ENCODE measurements at regions not wholly inside any gene's neighbourhood (a gene's known extent, or its start where the extent isn't known, plus 50 kb on each side); places are given as distances from the start of the nearest gene placed in this dataset.

DNA sequence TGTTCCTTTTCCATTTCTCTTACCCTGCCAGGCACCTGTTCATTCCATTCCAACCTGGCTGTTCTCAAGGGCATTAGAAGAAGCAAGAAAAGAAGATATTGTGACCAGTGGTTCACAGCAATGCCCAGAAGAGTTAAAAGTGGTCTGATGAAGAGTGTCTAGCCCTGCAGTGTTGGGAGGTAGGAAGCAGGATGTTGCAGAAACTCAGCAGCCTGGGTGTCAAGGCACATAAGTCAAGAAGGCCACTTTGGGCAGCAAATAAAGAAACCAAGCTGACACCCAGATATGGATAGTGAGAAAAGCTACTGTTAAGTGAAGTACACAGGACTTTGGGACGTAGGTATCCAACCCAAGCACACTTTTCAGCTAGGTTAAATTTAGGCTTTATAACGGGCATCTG, 199.9 kb upstream of the SATB1 start:
- Histone ChIP-seq H3K4me1 (ENCODE audit: control insufficient read depth, insufficient read depth, low read length) (no peaks in the 10 kb centered on the region), H3K4me3 (ENCODE audit: low read depth, low read length) (no peak overlapping the region), H3K9me3 (ENCODE audit: control insufficient read depth, insufficient read depth, low read length) (no peaks in the 10 kb centered on the region), H3K27me3 (ENCODE audit: control insufficient read depth, insufficient read depth, low read length) (no peaks in the 10 kb centered on the region), H3K36me3 (ENCODE audit: control insufficient read depth, insufficient read depth, low read length) (no peaks in the 10 kb centered on the region), H3K27ac (ENCODE audit: low read depth, low read length) (no peak overlapping the region)
- no peak for DNase-seq (ENCODE audit: low read depth in 4 of 6, low spot score in 6 of 6)
- WGBS (ENCODE audit: insufficient coverage): no CpG with 5 or more reads among the region's 2 CpGs

GRCh38 chr3:18623220-18623619, 198.1 kb upstream of the SATB1 start:
- no peaks in the 10 kb centered on the region for H3K27me3 ChIP-seq (ENCODE audit: control insufficient read depth, insufficient read depth, low read length)
- H3K4me3 ChIP-seq (ENCODE audit: low read depth, low read length): no peak overlapping the region
- no peak for DNase-seq (ENCODE audit: low read depth in 4 of 6, low spot score in 6 of 6)
- H3K27ac ChIP-seq (ENCODE audit: low read depth, low read length): no peak overlapping the region
- H3K36me3 ChIP-seq (ENCODE audit: control insufficient read depth, insufficient read depth, low read length): no peaks in the 10 kb centered on the region
- H3K9me3 ChIP-seq (ENCODE audit: control insufficient read depth, insufficient read depth, low read length): no peaks in the 10 kb centered on the region
- WGBS (ENCODE audit: insufficient coverage): 100% methylated on average over 2 of the region's 6 CpGs
- no peaks in the 10 kb centered on the region for H3K4me1 ChIP-seq (ENCODE audit: control insufficient read depth, insufficient read depth, low read length)

- Histone ChIP-seq H3K27ac (ENCODE audit: low read depth, low read length) (no peak overlapping the region), H3K27me3 (ENCODE audit: control insufficient read depth, insufficient read depth, low read length) (no peaks in the 10 kb centered on the region), H3K4me3 (ENCODE audit: low read depth, low read length) (no peak overlapping the region), H3K36me3 (ENCODE audit: control insufficient read depth, insufficient read depth, low read length) (no peaks in the 10 kb centered on the region), H3K9me3 (ENCODE audit: control insufficient read depth, insufficient read depth, low read length) (no peaks in the 10 kb centered on the region), H3K4me1 (ENCODE audit: control insufficient read depth, insufficient read depth, low read length) (no peaks in the 10 kb centered on the region)
- no peak for DNase-seq (ENCODE audit: low read depth in 4 of 6, low spot score in 6 of 6)
These were observed 193.6 kb upstream of the SATB1 start for GRCh38 chr3:18618723-18619122.

DNA sequence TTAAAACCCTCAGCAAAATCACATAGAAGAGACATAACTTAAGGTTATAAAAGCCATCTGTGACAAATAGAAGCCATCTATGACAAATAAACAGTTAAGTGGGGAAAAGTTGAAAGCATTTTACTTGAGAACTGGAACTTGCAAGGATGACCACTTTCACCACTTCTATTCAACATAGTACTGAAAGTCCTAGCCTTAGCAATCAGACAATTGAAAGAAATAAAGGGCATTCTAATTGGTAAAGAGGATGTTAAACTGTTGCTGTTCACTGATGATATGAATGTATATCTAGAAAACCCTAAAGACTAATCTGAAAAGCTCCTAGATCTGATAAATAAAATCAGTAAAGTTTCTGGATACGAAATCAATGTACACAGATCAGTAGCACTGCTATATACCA, 186.9 kb upstream of the SATB1 start:
- Histone ChIP-seq H3K4me1 (ENCODE audit: control insufficient read depth, insufficient read depth, low read length) (no peaks in the 10 kb centered on the region), H3K27ac (ENCODE audit: low read depth, low read length) (no peak overlapping the region), H3K4me3 (ENCODE audit: low read depth, low read length) (no peak overlapping the region), H3K36me3 (ENCODE audit: control insufficient read depth, insufficient read depth, low read length) (no peaks in the 10 kb centered on the region), H3K9me3 (ENCODE audit: control insufficient read depth, insufficient read depth, low read length) (no peaks in the 10 kb centered on the region), H3K27me3 (ENCODE audit: control insufficient read depth, insufficient read depth, low read length) (no peaks in the 10 kb centered on the region)
- DNase-seq (ENCODE audit: low read depth in 4 of 6, low spot score in 6 of 6): no peak
- no CpG with 5 or more reads among the region's 1 CpG for WGBS (ENCODE audit: insufficient coverage)

DNA sequence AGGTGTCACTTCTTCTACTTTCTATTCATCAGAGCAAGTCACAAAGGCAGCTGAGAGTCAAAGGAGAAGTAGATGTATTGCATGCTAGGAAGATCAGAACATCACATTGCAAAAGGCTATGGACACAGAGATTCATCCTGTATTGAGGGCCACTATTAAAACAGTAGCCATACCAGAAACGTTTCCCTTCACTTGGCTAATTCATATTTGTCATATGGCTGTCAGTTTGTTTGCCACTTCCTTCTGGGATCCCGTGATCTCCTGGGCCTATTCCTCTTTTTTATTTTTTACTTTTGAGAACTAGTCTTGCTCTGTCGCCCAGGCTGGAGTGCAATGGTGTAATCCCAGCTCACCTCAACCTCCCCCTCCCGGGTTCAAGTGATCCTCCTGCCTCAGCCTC, 184.0 kb upstream of the SATB1 start:
- H3K4me3 ChIP-seq (ENCODE audit: low read depth, low read length): no peak overlapping the region
- no peaks in the 10 kb centered on the region for H3K4me1 ChIP-seq (ENCODE audit: control insufficient read depth, insufficient read depth, low read length)
- H3K9me3 ChIP-seq (ENCODE audit: control insufficient read depth, insufficient read depth, low read length): no peaks in the 10 kb centered on the region
- no peak overlapping the region for H3K27ac ChIP-seq (ENCODE audit: low read depth, low read length)
- no peaks in the 10 kb centered on the region for H3K27me3 ChIP-seq (ENCODE audit: control insufficient read depth, insufficient read depth, low read length)
- H3K36me3 ChIP-seq (ENCODE audit: control insufficient read depth, insufficient read depth, low read length): no peaks in the 10 kb centered on the region
- DNase-seq (ENCODE audit: low read depth in 4 of 6, low spot score in 6 of 6): no peak
- WGBS (ENCODE audit: insufficient coverage): 90% methylated on average over 3 of the region's 4 CpGs

- H3K27me3 ChIP-seq (ENCODE audit: control insufficient read depth, insufficient read depth, low read length): no peaks in the 10 kb centered on the region
- 96% methylated on average over 4 of the region's 4 CpGs for whole genome bisulfite sequencing (ENCODE audit: insufficient coverage)
These were observed 172.8 kb upstream of the SATB1 start for GRCh38 chr3:18597919-18598318.

DNA sequence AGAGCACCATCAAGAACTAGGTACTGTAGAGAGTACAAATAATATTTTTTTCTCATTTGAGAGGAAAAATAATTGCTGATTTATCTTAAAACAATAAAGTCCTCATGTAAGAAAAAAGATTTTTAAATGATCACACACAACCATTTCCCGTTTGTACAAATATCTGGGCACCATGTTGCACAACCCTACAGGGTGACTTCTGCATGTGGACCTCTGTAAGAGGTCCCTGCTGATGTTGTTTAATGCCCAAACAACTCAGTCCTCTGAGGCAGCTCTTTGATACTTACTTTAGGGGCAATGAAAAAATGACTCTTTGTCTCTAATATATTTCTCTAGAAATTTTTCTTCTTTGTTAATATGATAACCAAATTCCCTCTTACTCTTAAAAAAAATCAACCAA, 168.1 kb upstream of the SATB1 start:
- Histone ChIP-seq H3K36me3 (ENCODE audit: control insufficient read depth, insufficient read depth, low read length) (no peaks in the 10 kb centered on the region), H3K4me1 (ENCODE audit: control insufficient read depth, insufficient read depth, low read length) (no peaks in the 10 kb centered on the region), H3K27ac (ENCODE audit: low read depth, low read length) (no peak overlapping the region), H3K9me3 (ENCODE audit: control insufficient read depth, insufficient read depth, low read length) (peaks cover 2% of the 10 kb centered on the region), H3K27me3 (ENCODE audit: control insufficient read depth, insufficient read depth, low read length) (no peaks in the 10 kb centered on the region), H3K4me3 (ENCODE audit: low read depth, low read length) (no peak overlapping the region)
- no CpG with 5 or more reads among the region's 1 CpG for WGBS (ENCODE audit: insufficient coverage)
- no peak for DNase-seq (ENCODE audit: low read depth in 4 of 6, low spot score in 6 of 6)

More at GRCh38 chr3:18597919-18598318, 172.8 kb upstream of the SATB1 start:
- H3K4me3 ChIP-seq (ENCODE audit: low read depth, low read length): no peak overlapping the region
- H3K4me1 ChIP-seq (ENCODE audit: control insufficient read depth, insufficient read depth, low read length): no peaks in the 10 kb centered on the region
- H3K9me3 ChIP-seq (ENCODE audit: control insufficient read depth, insufficient read depth, low read length): peaks cover 2% of the 10 kb centered on the region
- no peak overlapping the region for H3K27ac ChIP-seq (ENCODE audit: low read depth, low read length)
- no peaks in the 10 kb centered on the region for H3K36me3 ChIP-seq (ENCODE audit: control insufficient read depth, insufficient read depth, low read length)
- DNase-seq (ENCODE audit: low read depth in 4 of 6, low spot score in 6 of 6): no peak

DNA sequence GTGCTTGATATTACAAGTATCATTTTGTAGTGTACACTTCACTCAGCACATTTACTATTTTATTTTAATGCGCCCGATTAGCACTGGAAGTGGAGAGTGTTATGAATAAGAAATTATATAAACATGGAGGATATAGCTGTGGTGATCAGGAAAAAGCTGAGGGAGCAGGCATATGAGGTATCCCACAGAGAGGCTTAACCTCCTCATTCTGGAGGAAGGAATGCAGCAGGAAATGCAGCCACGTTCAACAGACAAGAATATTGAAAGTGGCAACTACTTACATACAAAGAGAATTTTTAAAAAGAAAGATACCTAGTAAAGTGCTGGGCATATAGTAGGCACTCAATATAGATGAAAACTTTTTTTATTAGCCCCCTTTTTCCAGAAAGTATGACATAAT, 166.0 kb upstream of the SATB1 start:
- no CpG with 5 or more reads among the region's 3 CpGs for WGBS (ENCODE audit: insufficient coverage)
- Histone ChIP-seq H3K27ac (ENCODE audit: low read depth, low read length) (no peak overlapping the region), H3K9me3 (ENCODE audit: control insufficient read depth, insufficient read depth, low read length) (no peaks in the 10 kb centered on the region), H3K27me3 (ENCODE audit: control insufficient read depth, insufficient read depth, low read length) (no peaks in the 10 kb centered on the region), H3K36me3 (ENCODE audit: control insufficient read depth, insufficient read depth, low read length) (no peaks in the 10 kb centered on the region), H3K4me3 (ENCODE audit: low read depth, low read length) (no peak overlapping the region), H3K4me1 (ENCODE audit: control insufficient read depth, insufficient read depth, low read length) (no peaks in the 10 kb centered on the region)
- no peak for DNase-seq (ENCODE audit: low read depth in 4 of 6, low spot score in 6 of 6)

DNA sequence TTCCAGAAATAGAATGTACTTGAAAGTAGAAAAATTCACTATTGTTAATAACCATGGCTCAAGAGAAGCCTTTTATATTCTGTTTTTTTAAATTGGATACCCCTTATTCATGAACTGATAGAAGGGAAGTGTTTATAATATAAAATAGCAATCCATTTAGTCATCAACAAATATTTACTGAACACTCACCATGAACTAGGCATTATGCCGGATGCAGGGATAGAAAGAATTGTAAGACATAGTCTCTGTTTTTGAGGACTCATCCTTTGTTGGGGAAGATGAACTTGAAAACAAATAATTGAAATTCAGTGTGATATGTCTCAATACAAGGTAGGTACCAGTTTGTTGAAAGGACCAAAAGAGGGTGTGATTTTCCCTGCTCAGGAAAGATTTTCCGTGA, 160.9 kb upstream of the SATB1 start:
- Histone ChIP-seq H3K27me3 (ENCODE audit: control insufficient read depth, insufficient read depth, low read length) (no peaks in the 10 kb centered on the region), H3K27ac (ENCODE audit: low read depth, low read length) (no peak overlapping the region), H3K4me1 (ENCODE audit: control insufficient read depth, insufficient read depth, low read length) (no peaks in the 10 kb centered on the region), H3K36me3 (ENCODE audit: control insufficient read depth, insufficient read depth, low read length) (no peaks in the 10 kb centered on the region), H3K9me3 (ENCODE audit: control insufficient read depth, insufficient read depth, low read length) (no peaks in the 10 kb centered on the region), H3K4me3 (ENCODE audit: low read depth, low read length) (no peak overlapping the region)
- no peak for DNase-seq (ENCODE audit: low read depth in 4 of 6, low spot score in 6 of 6)
- WGBS (ENCODE audit: insufficient coverage): no CpG with 5 or more reads among the region's 2 CpGs

- Histone ChIP-seq H3K4me1 (ENCODE audit: control insufficient read depth, insufficient read depth, low read length) (no peaks in the 10 kb centered on the region), H3K27ac (ENCODE audit: low read depth, low read length) (no peak overlapping the region), H3K4me3 (ENCODE audit: low read depth, low read length) (no peak overlapping the region), H3K9me3 (ENCODE audit: control insufficient read depth, insufficient read depth, low read length) (no peaks in the 10 kb centered on the region), H3K36me3 (ENCODE audit: control insufficient read depth, insufficient read depth, low read length) (no peaks in the 10 kb centered on the region), H3K27me3 (ENCODE audit: control insufficient read depth, insufficient read depth, low read length) (no peaks in the 10 kb centered on the region)
- no peak for DNase-seq (ENCODE audit: low read depth in 4 of 6, low spot score in 6 of 6)
- 100% methylated on average over 1 of the region's 1 CpG for WGBS (ENCODE audit: insufficient coverage)
These were observed 160.1 kb upstream of the SATB1 start for GRCh38 chr3:18585004-18585968.
